ENCODE measurements at regions not wholly inside any gene's neighbourhood (a gene's known extent, or its start where the extent isn't known, plus 50 kb on each side); places are given as distances from the start of the nearest gene placed in this dataset.

DNA sequence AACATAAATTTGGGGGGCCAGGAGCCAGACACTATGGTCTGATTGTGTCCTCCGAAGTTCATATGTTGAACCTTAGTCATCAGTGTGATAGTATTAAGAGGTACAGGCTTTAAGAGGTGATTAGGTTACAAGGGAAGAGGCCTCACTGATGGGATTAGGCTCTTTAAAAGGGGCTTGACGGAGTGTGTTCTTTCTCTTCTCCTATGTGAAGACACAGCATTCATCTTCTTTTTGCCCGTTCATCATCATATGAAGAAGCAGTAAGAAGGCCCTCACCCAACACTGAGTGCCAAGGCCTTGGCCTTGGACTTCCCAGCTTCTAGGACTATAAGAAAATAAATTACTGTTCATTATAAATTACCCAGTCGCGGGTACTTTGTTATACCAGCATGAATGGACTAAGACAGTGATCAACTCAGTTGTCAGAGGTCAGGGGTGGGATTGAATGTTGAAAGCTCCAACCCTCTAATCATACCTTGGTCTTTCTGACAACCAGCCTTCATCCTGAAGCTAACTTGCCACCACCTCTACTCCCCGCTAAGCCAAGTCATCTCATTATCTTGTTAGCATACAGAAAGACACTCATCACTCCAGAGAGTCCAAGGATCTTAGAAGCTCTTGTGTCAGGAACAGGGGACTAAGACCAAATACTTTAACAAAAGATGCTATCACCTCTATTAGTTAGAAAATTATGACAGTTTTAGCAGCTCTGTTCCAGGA lies 543.4 kb upstream of the DIPK2B start:
- no peak for DNase-seq (ENCODE audit: low read depth)

DNA sequence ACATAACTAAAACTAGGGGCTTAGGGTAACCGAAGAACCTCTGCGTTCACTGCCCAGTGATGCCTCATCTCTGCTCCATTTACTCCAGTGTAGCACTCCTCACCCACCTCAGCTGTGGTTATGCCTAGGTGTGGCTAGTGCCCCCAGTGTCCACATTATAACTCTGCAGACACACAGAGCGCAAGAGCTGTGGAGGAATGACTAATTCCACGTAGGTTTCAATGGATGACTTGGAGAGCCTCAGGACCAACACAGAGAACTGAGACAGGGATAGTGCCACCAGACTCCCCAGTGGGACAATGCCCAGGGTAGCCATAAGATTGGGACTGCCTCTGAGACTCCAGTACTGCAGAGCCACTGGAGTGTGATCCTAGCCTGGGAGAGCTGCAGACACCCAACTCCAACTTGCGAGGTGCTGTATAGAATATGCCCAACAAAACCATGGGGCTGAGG lies 542.4 kb upstream of the DIPK2B start:
- no peak for DNase-seq (ENCODE audit: low read depth)

DNA sequence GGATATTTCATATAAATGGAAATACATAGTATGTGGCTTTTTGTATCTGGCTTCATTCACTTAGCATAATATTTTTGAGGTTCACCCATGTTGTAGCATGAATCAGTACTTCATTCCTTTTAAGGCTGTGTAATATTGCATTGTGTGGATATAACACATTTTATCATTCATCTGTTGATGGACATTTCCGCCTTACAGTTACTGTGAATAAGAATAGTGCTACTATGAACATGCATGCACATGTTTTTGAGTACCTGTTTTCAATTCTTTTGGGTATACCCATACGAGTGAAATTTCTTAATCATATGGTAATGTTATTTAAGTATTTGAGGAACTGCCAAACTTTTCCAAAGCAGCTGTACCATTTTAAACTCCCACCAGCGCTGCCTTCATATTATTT lies 539.6 kb upstream of the DIPK2B start:
- no peak for DNase-seq (ENCODE audit: low read depth)

DNA sequence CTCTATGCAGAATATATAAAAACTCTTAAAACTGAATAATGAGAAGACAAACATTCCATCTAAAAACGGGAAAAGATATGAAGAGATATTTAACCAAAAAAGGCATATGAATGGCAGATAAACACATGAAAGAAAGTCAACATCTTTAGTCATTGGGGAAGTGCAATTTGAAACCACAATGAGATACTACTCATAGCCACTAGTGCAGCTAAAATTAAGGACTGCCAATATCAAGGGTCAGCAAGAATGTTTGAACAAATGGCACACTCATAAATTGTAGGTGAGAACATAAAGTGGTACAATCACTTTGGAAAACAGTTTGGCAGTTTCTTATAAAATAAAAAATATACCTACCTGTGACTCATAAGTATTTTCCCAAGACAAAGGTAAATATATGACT lies 534.9 kb upstream of the DIPK2B start:
- no peak for DNase-seq (ENCODE audit: low read depth)

DNA sequence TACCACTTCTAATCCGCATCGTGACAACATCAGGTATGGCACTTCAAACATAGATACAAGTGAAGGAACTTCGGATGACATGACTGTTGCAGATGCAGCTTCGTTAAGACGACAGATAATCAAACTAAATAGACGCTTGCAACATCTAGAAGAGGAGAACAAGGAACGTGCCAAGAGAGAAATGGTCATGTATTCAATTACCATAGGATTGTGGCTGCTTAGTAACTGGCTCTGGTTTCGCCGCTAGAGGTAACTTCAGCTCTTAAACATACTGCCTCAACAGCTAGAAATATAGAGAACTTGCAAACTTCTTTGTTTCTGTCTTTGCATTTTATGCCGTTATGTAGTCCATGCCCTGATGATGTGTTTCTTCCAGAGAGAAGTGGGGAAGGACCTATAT lies 530.8 kb upstream of the DIPK2B start:
- DNase-seq (ENCODE audit: low read depth), result no peak

DNA sequence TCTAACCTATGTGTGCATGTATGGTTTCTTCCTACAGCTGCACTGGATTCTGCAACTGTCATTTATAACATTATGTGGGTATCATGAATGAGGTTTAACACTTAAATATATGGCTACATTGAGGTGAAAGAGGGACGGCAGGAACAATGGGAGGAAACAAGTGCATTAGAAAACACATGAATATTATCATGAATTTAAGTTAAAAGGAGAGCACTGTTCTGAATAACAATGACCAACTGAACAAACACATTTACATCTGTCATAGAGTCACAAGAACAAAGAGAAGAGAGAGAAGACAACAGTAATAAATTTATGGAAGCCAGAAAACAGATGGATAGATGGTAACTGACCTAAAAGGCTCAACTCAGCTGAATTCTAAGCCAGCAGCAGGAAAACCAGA lies 527.1 kb upstream of the DIPK2B start:
- no peak for DNase-seq (ENCODE audit: low read depth)

DNA sequence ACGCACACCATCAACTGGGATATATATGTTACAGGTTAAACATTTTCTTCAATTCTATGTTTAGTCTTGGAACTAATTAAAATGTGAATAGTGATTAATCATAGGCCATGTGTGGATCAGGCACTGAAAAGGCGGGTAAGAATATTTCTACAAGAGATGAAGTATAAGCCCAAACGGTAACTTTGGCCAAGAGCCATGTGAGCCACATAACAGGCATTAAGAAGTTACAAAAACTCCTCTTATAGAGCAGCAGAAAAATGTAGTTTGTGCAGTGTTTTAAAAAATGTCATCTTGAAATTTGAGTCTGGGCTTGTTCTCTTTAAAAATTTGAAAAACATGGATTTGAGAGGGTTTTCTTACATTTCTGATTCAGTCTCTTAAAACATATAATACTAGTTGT lies 521.8 kb upstream of the DIPK2B start:
- DNase-seq (ENCODE audit: low read depth), result no peak

DNA sequence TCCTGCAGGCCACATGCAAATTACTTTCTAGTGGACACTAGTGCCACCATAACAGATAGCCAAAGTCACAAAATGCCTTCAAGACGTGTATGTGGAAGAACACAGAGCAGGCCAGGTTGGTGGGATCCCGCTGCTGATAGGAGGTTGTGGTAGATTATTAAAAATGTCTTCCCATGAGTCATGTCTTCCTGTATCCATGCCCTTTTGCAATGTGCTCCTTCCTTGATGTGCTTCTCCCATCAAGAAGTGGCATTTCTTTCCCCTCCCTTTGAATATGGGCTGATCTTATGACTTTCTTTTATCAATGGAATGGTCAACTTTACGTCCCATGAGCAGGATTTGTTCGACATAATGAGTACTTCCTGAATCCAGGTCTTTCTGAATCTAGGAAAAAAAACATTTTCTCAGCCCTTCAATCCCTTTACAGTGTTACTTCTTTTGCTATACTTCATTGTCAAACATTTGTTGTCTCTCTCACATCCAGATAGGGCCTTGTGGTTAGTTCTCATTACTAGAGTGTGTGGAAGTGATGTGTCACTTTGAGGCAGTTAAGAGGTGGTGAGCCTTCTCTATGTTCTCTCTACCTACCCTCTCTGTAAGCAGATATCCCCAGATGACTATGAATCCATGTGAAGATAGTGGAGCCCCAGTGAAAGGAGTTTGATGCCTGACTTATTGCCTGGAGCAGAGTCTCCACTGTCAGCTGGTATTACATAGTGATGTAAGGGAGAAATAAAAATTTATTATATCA lies 519.2 kb upstream of the DIPK2B start:
- DNase-seq (ENCODE audit: low read depth), result no peak

DNA sequence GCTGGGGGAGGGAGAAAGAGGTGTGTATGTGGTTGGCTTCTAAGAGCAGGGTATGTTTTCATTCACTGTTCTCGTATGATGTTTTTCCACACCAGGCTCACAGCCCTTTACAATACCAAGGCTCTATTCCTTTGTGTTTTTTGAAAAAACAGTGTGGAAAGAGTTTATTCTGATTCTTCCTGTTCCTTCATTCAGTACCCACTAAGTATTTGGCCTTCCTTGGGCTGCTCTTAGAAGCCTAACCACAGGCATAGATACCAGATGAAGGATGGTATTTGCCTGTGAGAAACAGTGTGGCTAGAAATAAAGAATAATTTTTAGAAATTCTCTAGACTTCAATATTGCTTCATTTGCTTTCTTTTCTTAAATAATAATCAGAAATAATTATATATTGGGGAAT lies 518.0 kb upstream of the DIPK2B start:
- DNase-seq (ENCODE audit: low read depth), result no peak

DNA sequence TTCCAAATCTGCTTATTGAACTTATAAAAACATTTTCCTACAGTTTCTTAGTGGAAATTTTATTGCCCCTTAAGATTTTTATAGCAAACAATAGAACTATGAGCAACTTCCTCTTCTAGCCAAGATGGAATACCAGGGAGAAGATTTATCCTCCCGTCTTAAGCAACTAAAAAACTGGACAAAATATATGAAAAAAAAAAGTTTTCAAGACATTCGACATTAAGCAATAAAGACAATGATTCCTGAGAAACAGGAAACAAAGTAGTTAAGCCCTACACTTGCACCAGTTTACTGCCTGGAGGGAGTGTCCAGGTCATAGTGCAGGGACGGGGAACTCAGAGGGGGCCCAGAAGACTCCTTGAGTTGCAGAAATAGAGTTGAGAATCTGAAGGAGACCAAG lies 516.1 kb upstream of the DIPK2B start:
- no peak for DNase-seq (ENCODE audit: low read depth)

DNA sequence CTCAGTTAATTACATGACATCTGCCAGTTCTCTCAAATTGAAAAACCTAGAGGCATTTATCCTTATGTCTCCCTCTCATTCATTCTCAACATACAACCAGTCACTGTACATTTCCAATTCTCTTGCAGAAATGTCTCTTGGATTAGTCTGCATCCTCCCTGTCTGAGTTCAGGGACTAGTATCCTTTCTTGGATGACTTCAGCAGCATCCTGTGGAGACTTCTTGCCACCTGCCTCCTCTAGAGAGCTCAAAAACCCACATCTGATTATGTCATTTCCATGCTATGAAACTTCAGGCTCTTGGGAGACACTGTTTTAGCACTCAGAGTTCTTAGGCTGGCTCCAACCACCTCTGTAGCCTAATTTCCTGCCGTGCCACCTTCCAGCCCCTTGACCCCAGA lies 515.1 kb upstream of the DIPK2B start:
- DNase-seq (ENCODE audit: low read depth), result no peak

DNA sequence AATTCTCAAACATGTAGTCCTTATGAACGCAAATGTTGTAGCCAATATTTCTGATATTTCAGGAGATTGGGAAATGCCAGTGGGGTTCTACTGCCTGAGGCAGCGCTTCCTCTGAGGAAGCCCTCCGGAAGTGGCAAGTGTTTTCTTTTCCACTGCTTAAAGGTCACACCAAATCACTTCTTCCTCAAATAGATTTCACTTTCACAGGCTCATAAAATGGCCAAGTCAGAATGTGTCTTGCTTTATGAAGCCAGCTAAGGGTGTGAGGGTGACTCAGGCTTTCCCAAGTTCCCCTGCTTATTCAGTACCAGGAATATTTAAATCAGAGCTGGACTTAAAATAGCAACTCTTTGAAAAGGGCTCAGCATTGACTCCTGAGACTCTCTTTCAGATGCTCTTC lies 514.2 kb upstream of the DIPK2B start:
- DNase-seq (ENCODE audit: low read depth), result peak; percentile 24

DNA sequence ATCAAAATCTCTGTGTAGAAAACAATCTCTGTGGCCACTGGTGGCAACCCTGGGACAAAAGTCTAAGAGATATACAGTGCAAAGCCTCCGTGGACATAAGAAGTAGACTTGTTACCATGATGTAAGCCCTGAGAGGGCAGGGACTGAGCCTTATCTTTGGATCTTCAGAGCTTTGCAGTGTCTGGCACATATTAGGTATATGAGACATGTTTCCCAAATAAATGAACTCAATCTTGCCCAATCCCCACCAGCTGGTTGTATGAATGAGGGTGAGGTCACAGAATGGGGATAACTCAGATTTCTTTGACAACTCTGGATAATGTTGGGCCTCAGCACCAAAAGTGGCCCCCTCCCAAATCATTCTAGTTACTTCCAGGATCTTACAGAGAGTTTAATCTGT lies 511.4 kb upstream of the DIPK2B start:
- DNase-seq (ENCODE audit: low read depth), result no peak

DNA sequence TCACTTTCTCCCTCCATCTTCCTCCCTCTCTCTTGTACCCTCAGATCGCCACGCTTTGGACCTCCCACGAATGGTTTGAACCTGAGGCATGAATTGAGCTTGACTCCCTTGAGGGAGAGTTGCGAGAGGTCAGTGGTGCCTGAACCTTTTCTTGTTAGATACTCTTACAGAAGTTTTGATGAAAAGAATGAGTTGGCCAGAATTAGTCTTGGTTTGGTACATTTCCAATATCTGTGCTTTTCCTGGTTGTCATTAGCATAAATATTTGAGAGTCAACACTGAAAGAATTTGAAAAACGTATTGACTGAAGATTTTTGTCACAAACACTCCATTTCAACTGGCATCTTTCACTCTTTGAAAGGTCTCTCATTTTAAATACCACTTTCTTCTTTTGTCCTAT lies 510.6 kb upstream of the DIPK2B start:
- no peak for DNase-seq (ENCODE audit: low read depth)

DNA sequence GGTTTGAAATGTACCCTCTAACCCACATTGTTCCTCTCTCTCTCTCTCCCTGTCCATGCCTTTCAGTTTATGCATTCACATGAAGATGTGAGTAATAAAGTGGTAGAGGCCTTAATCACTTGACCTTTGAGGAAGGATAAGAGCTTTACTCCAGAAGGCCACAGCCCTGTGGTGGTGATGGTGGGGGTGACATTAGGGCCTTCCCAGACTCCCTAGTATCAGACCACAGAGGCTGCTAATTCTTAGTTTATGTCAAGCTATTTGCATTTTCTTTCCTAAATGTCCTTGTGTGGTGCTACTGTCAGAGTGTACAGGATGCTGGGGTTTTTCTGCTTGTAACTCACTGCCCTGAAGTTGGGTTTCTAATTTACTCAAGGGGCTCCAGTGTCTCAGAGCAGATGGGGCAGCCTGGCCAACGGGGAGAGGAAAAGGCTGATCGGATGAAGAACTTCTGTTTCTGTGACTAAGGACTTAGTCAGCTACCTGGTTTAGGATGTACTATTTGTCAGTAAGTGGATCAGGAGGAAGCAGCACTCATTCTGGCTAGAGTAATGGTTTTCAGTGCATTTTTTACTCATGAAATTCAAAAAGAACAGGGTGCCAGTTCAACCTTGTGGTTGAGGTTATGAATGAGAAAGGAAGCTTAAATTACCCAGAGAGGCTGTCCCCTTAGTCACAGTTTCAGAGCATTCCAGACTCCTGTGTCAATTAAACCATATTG lies 509.6 kb upstream of the DIPK2B start:
- peak; percentile 11 for DNase-seq (ENCODE audit: low read depth)

DNA sequence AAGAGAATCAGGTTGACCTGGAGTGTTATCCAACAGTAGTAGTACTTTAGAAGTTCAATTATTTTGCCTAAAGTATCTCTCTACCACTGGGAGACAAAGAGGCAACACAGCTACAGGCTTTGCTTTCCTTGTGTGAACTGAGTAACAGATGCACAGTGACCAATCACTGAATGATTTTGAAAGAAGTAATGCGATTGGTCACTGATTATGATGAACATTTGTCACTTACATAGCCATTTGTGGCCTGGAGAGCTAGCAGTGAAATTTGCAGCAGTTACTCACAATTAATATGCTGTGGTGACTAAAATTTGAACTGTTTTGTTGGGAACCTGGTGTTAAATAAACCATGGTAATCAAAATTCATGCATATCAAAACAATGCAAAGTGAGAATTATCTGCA lies 508.7 kb upstream of the DIPK2B start:
- DNase-seq (ENCODE audit: low read depth), result no peak

DNA sequence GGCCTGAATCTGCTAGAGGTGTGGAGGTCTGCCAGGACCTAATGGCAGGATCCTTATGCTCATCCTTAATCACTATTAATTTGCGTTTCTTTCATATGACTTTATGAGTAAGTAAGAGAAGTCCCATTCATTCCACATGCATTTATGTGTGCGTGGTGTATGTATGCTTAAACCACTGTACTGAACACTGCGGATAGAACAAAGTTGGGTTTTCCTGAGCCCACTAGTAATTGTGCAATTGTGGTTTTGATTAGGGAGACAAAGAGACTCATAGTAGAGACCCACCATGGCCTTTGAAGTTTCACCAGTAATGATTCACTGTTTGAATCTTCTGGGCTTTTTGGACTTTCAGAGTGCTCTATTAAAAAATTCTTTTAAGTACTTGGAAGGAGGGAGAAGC lies 498.5 kb upstream of the DIPK2B start:
- no peak for DNase-seq (ENCODE audit: low read depth)

DNA sequence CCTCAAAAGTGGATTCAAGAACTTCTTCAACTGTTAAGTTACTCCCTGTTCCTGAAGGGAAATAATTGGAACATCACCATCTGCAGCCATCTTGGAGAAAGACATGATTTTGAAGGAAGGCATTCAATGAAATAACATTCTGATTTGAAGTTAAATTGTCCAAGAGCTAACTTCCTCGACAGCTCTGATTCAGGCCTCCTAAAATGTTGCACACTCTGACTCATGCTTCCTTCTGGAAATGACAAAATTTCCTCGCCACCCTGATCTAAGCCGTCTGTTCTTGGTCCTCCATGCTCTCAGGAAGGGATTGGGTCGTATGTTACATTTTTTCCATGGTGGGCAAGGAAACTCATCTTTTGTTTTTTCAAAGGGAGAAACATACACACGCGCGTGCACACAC lies 496.9 kb upstream of the DIPK2B start:
- DNase-seq (ENCODE audit: low read depth), result no peak

DNA sequence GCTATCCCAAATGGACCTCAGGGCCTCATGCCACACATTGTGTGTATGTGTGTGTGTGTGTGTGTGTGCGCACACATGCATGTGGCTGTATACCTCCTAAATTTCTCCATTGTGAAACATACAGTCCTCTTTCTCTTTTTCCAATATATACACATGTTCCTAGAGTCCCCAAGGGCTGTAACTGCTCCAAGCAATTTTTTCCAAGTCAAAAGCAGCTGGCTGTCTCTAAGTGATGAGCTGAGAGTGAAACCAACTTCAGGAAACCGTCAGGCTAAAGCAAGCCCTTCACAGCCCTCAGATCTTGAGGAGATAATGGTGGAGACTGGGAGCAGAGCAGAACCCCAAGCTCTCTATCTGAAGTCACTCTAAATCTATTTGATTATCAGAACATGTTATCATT lies 496.1 kb upstream of the DIPK2B start:
- no peak for DNase-seq (ENCODE audit: low read depth)

DNA sequence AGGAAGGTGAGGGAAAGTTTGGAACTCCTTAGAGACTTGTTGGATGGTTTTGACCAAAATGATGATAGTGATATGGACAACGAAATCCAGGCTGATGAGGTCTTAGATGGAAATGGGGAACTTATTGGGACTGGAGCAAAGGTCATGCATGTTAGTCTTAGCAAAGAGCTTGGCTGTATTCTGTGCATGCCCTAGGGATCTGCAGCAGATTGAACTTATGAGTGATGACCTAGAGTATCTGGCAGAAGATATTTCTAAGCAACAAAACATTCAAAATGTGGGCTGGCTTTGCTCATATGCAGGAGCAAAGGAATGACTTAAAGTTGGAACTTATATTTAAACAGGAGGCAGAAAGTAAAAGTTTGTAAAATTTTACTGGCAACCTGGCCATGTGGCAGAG lies 489.3 kb upstream of the DIPK2B start:
- no peak for DNase-seq (ENCODE audit: low read depth)

DNA sequence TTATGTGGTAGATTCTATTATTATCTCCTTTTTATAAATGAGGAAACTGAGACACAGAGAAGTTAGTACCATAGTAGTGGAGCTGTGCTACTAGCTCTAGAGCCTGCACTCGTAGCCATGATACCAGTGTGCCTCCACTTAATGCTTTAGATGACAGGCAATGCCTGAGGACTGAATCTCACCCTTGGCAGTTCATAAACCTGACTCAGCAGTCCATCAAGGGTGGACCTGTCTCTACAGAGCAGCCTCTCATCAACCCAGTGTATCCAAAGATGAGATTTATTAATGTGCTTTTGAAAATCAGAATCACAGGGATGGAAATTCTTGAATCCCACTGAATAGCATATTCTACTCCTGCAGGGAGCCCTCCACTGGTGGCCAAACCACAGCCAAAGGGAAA lies 483.2 kb upstream of the DIPK2B start:
- no peak for DNase-seq (ENCODE audit: low read depth)

DNA sequence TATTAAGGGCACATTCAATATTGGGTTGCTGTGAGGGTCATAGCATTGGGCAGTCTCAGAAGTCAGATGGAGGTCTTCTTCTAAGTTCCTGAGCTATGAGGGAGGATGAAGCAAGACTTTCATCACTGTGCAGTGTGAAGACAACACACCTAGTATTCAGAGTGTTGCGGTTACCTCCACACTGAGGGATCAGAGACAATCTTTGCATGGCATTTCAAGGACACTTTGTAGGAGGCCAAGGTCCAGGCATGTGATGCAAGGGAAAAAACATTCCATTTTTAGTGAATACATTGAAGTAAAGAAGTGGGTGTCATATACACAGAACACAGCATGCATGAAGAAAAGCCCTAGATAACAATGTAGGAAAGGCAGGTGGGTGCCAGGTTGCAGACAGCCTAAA lies 481.2 kb upstream of the DIPK2B start:
- DNase-seq (ENCODE audit: low read depth), result no peak

DNA sequence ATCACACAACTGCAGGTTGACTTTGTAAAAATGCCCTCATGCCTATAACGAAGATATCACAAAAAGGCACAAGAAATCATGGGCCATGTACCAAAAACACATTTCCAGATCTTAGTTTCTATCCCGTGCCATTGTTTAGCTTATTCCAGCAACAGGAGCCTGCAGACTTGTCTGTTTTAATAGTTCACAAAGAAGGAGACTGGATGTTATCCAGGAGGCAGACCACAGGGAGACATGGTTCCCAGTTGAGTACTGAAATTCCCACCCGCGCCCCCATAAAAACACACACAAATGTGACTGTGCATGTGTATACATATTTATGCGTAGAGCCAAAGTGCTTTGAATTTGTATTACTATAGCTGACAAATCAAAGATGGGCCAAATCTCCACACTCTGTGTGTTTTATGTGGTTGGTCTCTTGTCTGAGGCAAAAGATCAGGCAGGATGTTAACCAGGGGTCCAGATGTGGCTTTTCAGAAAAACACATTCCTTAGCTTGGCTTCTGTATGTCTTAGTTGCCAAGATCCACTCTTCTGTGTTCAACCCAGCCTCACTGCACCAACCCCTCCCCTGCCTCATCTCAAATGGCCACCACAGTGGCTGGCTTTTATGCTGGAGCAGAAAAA lies 469.2 kb upstream of the DIPK2B start:
- no peak for DNase-seq (ENCODE audit: low read depth)

Data from stimulated activated CD4-positive, alpha-beta T cell treated with anti-CD3 and anti-CD28 coated beads, Interleukin-2, amount 100 ng/mL, for 4 hours (primary cell).